Ectodermal cell (in vitro differentiated cells): ENCODE measurements at regions not wholly inside any gene's neighbourhood (a gene's known extent, or its start where the extent isn't known, plus 50 kb on each side); places are given as distances from the start of the nearest gene placed in this dataset.

ENCODE experiments used
- H3K27ac ChIP-seq: 2 replicates; pipeline ENCODE4 v1.7.0; 2013; ENCODE audit warnings: mild to moderate bottlenecking, low read depth, low read length; ENCODE audit not compliant: insufficient read depth, poor library complexity, severe bottlenecking
- H3K27me3 ChIP-seq: 2 replicates; pipeline ENCODE4 v1.7.0; 2013; ENCODE audit warnings: mild to moderate bottlenecking, low read length; ENCODE audit not compliant: insufficient read depth, control insufficient read depth, poor library complexity, severe bottlenecking
- H3K36me3 ChIP-seq: one replicate; pipeline ENCODE4 v1.7.0; 2013; ENCODE audit warnings: low read length; ENCODE audit not compliant: control insufficient read depth, insufficient read depth
- H3K4me1 ChIP-seq: one replicate; pipeline ENCODE4 v1.7.0; 2013; ENCODE audit warnings: low read length; ENCODE audit not compliant: control insufficient read depth, insufficient read depth
- H3K4me3 ChIP-seq: 2 replicates; pipeline ENCODE4 v1.7.0; 2013; ENCODE audit warnings: low read depth, low read length, control low read depth; ENCODE audit not compliant: insufficient read depth
- H3K9me3 ChIP-seq: 2 replicates; pipeline ENCODE4 v1.7.0; 2013; ENCODE audit warnings: mild to moderate bottlenecking, low read length, moderate library complexity; ENCODE audit not compliant: control insufficient read depth
- WGBS, 2 experiments: methylation state at CpG; one replicate each; pipeline ENCODE4 v1.1.7; 2013; ENCODE audit warnings: missing lambda C conversion rate in 2 of 2; 5-methylcytosine and 5-hydroxymethylcytosine counted together

GRCh38 chr6:25010902-25011625, 75.3 kb upstream of the RIPOR2 start:
- 97 to 98% methylated on average over 2 to 3 of the region's 3 CpGs for WGBS, 2 experiments
- no peaks in the 10 kb centered on the region for H3K36me3 ChIP-seq
- H3K4me3 ChIP-seq = no peak overlapping the region
- H3K9me3 ChIP-seq = no peaks in the 10 kb centered on the region
- H3K27ac ChIP-seq = no peak overlapping the region
- H3K27me3 ChIP-seq = no peaks in the 10 kb centered on the region
- H3K4me1 ChIP-seq = no peaks in the 10 kb centered on the region

- Histone ChIP-seq H3K36me3 (no peaks in the 10 kb centered on the region), H3K4me1 (no peaks in the 10 kb centered on the region), H3K4me3 (no peak overlapping the region), H3K27me3 (no peaks in the 10 kb centered on the region), H3K27ac (no peak overlapping the region), H3K9me3 (no peaks in the 10 kb centered on the region)
- 84 to 100% methylated on average over 2 of the region's 2 CpGs for WGBS, 2 experiments
Observed at GRCh38 chr6:25012657-25013056, 76.9 kb upstream of the RIPOR2 start.

GRCh38 chr6:25013246-25013645, 77.5 kb upstream of the RIPOR2 start:
- Histone ChIP-seq H3K36me3 (no peaks in the 10 kb centered on the region), H3K4me3 (no peak overlapping the region), H3K4me1 (no peaks in the 10 kb centered on the region), H3K9me3 (no peaks in the 10 kb centered on the region), H3K27me3 (no peaks in the 10 kb centered on the region), H3K27ac (no peak overlapping the region)
- WGBS, 2 experiments = 90 to 96% methylated on average over 4 of the region's 4 CpGs

- Histone ChIP-seq H3K27me3 (no peaks in the 10 kb centered on the region), H3K4me1 (no peaks in the 10 kb centered on the region), H3K9me3 (no peaks in the 10 kb centered on the region), H3K36me3 (no peaks in the 10 kb centered on the region), H3K27ac (no peak overlapping the region), H3K4me3 (no peak overlapping the region)
- WGBS, 2 experiments = 97 to 100% methylated on average over 3 of the region's 3 CpGs
Observed at GRCh38 chr6:25014369-25014768, 78.6 kb upstream of the RIPOR2 start.

- H3K4me1 ChIP-seq = no peaks in the 10 kb centered on the region
- no peak overlapping the region for H3K27ac ChIP-seq
- no peaks in the 10 kb centered on the region for H3K27me3 ChIP-seq
- H3K9me3 ChIP-seq = no peaks in the 10 kb centered on the region
- no peaks in the 10 kb centered on the region for H3K36me3 ChIP-seq
- 91 to 92% methylated on average over 11 of the region's 11 CpGs for WGBS, 2 experiments
- H3K4me3 ChIP-seq = no peak overlapping the region
Observed at GRCh38 chr6:25014791-25015560, 79.2 kb upstream of the RIPOR2 start.

GRCh38 chr6:25016014-25016720, 80.4 kb upstream of the RIPOR2 start:
- Histone ChIP-seq H3K9me3 (no peaks in the 10 kb centered on the region), H3K27ac (no peak overlapping the region), H3K27me3 (no peaks in the 10 kb centered on the region), H3K36me3 (no peaks in the 10 kb centered on the region), H3K4me1 (no peaks in the 10 kb centered on the region), H3K4me3 (no peak overlapping the region)
- 92 to 94% methylated on average over 11 of the region's 11 CpGs for WGBS, 2 experiments

- 86 to 87% methylated on average over 4 of the region's 4 CpGs for WGBS, 2 experiments
- Histone ChIP-seq H3K36me3 (no peaks in the 10 kb centered on the region), H3K4me3 (no peak overlapping the region), H3K27ac (no peak overlapping the region), H3K9me3 (no peaks in the 10 kb centered on the region), H3K27me3 (no peaks in the 10 kb centered on the region), H3K4me1 (no peaks in the 10 kb centered on the region)
Observed at GRCh38 chr6:25017486-25017885, 81.7 kb upstream of the RIPOR2 start.

GRCh38 chr6:25017932-25018567, 82.3 kb upstream of the RIPOR2 start:
- Histone ChIP-seq H3K27ac (no peak overlapping the region), H3K4me3 (no peak overlapping the region), H3K9me3 (no peaks in the 10 kb centered on the region), H3K27me3 (no peaks in the 10 kb centered on the region), H3K4me1 (no peaks in the 10 kb centered on the region), H3K36me3 (no peaks in the 10 kb centered on the region)
- WGBS, 2 experiments = 15 to 25% methylated on average over 5 to 7 of the region's 7 CpGs

GRCh38 chr6:25018568-25018954, 82.8 kb upstream of the RIPOR2 start:
- H3K4me3 ChIP-seq = no peak overlapping the region
- no peaks in the 10 kb centered on the region for H3K9me3 ChIP-seq
- 83 to 91% methylated on average over 1 to 4 of the region's 4 CpGs for WGBS, 2 experiments
- H3K27me3 ChIP-seq = no peaks in the 10 kb centered on the region
- no peak overlapping the region for H3K27ac ChIP-seq
- no peaks in the 10 kb centered on the region for H3K4me1 ChIP-seq
- H3K36me3 ChIP-seq = no peaks in the 10 kb centered on the region

GRCh38 chr6:25022140-25022553, 86.4 kb upstream of the RIPOR2 start:
- H3K27me3 ChIP-seq = no peaks in the 10 kb centered on the region
- no peaks in the 10 kb centered on the region for H3K9me3 ChIP-seq
- 92 to 100% methylated on average over 2 of the region's 3 CpGs for WGBS, 2 experiments
- no peak overlapping the region for H3K27ac ChIP-seq
- no peaks in the 10 kb centered on the region for H3K36me3 ChIP-seq
- H3K4me3 ChIP-seq = no peak overlapping the region
- no peaks in the 10 kb centered on the region for H3K4me1 ChIP-seq
